ENCODE measurements at regions not wholly inside any gene's neighbourhood (a gene's known extent, or its start where the extent isn't known, plus 50 kb on each side); places are given as distances from the start of the nearest gene placed in this dataset.

DNA sequence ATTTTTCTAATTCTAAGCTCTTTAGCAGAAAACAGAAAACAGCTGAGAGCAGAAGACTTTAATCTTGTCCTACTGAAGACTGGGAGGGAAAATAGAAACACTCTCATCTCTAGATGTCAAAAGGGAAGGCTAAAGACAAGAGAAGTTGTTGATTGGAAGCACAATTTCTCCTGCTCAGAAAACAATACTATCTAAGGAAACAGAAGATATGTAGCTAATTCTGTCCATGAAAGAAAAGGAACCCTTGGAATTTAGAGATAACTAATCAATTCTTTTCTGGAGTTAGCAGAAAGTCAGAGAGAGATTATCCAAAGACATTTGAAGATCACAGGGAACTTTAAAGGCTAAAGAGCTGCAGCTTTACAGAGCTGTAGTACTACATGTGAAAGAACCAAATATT is 126.2 kb downstream of the HSD17B3 start:
- H3K9me3 ChIP-seq, result no peaks in the 10 kb centered on the region
- TF ChIP-seq, protein P1, sequence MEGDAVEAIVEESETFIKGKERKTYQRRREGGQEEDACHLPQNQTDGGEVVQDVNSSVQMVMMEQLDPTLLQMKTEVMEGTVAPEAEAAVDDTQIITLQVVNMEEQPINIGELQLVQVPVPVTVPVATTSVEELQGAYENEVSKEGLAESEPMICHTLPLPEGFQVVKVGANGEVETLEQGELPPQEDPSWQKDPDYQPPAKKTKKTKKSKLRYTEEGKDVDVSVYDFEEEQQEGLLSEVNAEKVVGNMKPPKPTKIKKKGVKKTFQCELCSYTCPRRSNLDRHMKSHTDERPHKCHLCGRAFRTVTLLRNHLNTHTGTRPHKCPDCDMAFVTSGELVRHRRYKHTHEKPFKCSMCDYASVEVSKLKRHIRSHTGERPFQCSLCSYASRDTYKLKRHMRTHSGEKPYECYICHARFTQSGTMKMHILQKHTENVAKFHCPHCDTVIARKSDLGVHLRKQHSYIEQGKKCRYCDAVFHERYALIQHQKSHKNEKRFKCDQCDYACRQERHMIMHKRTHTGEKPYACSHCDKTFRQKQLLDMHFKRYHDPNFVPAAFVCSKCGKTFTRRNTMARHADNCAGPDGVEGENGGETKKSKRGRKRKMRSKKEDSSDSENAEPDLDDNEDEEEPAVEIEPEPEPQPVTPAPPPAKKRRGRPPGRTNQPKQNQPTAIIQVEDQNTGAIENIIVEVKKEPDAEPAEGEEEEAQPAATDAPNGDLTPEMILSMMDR (IDR thresholded peaks at IDR 0.05 in 8 of 11, conservative IDR thresholded peaks at IDR 0.05 in 3 of 11), result no peak
- no peak for TF ChIP-seq POLR2A (IDR thresholded peaks at IDR 0.05)
- TF ChIP-seq POLR2AphosphoS5 (IDR thresholded peaks at IDR 0.05), result no peak
- intact Hi-C loops (cut with DNase I; ENCODE audit: low total_unique reads), result no loop called here
- H3K36me3 ChIP-seq, result no peaks in the 10 kb centered on the region
- no peak overlapping the region for H3K4me3 ChIP-seq
- H3K27me3 ChIP-seq (replicated peaks in 1 of 7), result no peaks in the 10 kb centered on the region
- no peak overlapping the region for H3K27ac ChIP-seq
- no peaks in the 10 kb centered on the region for H3K4me1 ChIP-seq
- no peak for DNase-seq

DNA sequence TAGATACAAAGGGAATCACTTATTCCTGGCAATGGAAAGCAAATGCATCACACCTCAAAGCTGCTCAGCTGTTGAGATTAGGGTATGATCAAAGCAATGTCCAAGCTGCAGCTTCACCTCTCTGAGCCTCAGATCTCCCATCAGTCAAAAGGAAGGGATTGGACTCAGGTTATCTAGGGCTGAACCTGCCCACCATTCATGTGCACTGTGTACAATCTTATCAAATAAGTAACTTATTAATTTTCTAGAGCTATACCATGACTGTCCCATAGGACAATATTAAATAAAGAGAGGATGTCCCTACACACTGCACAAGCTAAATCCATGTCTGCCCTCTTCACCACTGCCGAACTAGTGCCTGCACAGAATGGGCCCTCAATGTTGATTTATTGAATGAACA is 127.0 kb downstream of the HSD17B3 start:
- Histone ChIP-seq H3K4me3 (no peak overlapping the region), H3K9me3 (no peaks in the 10 kb centered on the region), H3K27ac (no peak overlapping the region), H3K27me3 (replicated peaks in 1 of 7) (no peaks in the 10 kb centered on the region), H3K4me1 (no peaks in the 10 kb centered on the region), H3K36me3 (no peaks in the 10 kb centered on the region)
- no peak for DNase-seq
- TF ChIP-seq POLR2A (IDR thresholded peaks at IDR 0.05), result no peak
- TF ChIP-seq POLR2AphosphoS5 (IDR thresholded peaks at IDR 0.05), result no peak
- TF ChIP-seq, protein P1 (IDR thresholded peaks at IDR 0.05 in 8 of 11, conservative IDR thresholded peaks at IDR 0.05 in 3 of 11), result no peak
- 85 to 97% (median 93%) methylated on average over 1 of the region's 1 CpG for WGBS, 5 donors
- intact Hi-C loops (cut with DNase I; ENCODE audit: low total_unique reads), result no loop called here

DNA sequence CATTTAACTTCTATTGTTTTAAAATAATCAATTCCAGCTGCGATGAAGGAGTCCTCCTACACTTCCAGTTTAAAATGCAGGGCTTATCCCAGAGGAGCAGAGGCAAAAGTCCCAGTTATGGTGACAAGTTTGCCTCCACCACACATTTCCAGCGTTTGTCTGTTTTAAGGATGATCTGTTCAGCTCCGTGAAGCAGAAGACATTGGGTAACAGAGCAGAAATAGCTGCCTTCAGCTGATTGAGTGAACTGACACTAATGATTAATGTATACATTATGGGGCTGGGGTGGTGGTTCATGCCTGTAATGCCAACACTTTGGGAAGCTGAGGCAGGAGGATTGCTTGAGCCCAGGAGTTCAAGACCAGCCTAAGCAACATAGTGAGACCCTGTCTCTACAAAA is 127.6 kb downstream of the HSD17B3 start:
- DNase-seq, result no peak
- H3K27me3 ChIP-seq (replicated peaks in 1 of 7), result peaks cover 0 to 3% (median 0%) of the 10 kb centered on the region in 7 donors
- TF ChIP-seq, protein P1 (IDR thresholded peaks at IDR 0.05 in 8 of 11, conservative IDR thresholded peaks at IDR 0.05 in 3 of 11), result no peak
- TF ChIP-seq POLR2A (IDR thresholded peaks at IDR 0.05) (no peak), POLR2AphosphoS5 (IDR thresholded peaks at IDR 0.05) (no peak)
- H3K27ac ChIP-seq, result no peak overlapping the region
- H3K36me3 ChIP-seq, result no peaks in the 10 kb centered on the region
- no peak overlapping the region for H3K4me3 ChIP-seq
- intact Hi-C loops (cut with DNase I; ENCODE audit: low total_unique reads), result no loop called here
- no peaks in the 10 kb centered on the region for H3K9me3 ChIP-seq
- 82 to 92% (median 83%) methylated on average over 3 of the region's 3 CpGs for whole genome bisulfite sequencing, 5 donors
- H3K4me1 ChIP-seq, result no peaks in the 10 kb centered on the region

DNA sequence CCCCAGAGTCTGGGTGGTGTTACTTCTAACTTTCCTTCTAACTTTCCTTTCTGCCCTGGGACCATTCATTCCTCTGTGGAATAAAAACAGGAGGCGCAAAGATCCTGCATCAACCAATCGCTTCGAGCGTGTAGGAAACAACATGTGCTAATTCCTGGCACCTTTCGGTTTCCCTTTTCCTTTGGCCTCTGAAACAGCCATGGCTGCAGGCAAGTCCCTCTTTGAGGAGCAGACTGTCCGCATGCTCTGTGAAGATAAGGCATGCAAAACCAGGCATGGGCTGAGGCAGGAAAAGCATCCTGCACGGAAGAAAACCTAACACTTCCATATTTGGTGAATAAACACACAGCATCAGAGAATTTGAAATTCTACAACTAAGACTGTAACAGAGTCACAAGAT is 128.3 kb downstream of the HSD17B3 start:
- TF ChIP-seq, protein P1 (IDR thresholded peaks at IDR 0.05 in 8 of 11, conservative IDR thresholded peaks at IDR 0.05 in 3 of 11), result no peak
- TF ChIP-seq POLR2A (IDR thresholded peaks at IDR 0.05) (no peak), POLR2AphosphoS5 (IDR thresholded peaks at IDR 0.05) (no peak)
- DNase-seq, result no peak
- intact Hi-C loops (cut with DNase I; ENCODE audit: low total_unique reads), result no loop called here
- Histone ChIP-seq H3K27me3 (replicated peaks in 1 of 7) (peaks cover 0 to 5% (median 0%) of the 10 kb centered on the region in 7 donors), H3K4me3 (no peak overlapping the region), H3K4me1 (no peaks in the 10 kb centered on the region), H3K27ac (no peak overlapping the region), H3K36me3 (no peaks in the 10 kb centered on the region), H3K9me3 (no peaks in the 10 kb centered on the region)
- WGBS, 5 donors, result 69 to 78% (median 73%) methylated on average over 7 of the region's 7 CpGs

Measured in spleen (tissue), 11 donors.